ENCODE measurements at regions not wholly inside any gene's neighbourhood (a gene's known extent, or its start where the extent isn't known, plus 50 kb on each side); places are given as distances from the start of the nearest gene placed in this dataset.
"Not testable (repeated sequence)": the region's sequence is repeated elsewhere in the genome, so short reads cannot be mapped to it uniquely, and the experiment has no call there.

- no peak for TF ChIP-seq CTCF (IDR thresholded peaks at IDR 0.05; ENCODE audit: insufficient read depth, low read depth, low read length)
- no peak for DNase-seq (ENCODE audit: low read depth)
- no peak overlapping the region for H3K4me3 ChIP-seq (ENCODE audit: low read depth, low read length)
Observed at GRCh38 chr5:92023555-92023954, 640.4 kb upstream of the ARRDC3 start.

GRCh38 chr5:92023141-92023471 lies 640.0 kb upstream of the ARRDC3 start:
- TF ChIP-seq CTCF (IDR thresholded peaks at IDR 0.05; ENCODE audit: insufficient read depth, low read depth, low read length), result no peak
- no peak overlapping the region for H3K4me3 ChIP-seq (ENCODE audit: low read depth, low read length)
- no peak for DNase-seq (ENCODE audit: low read depth)

- TF ChIP-seq CTCF (IDR thresholded peaks at IDR 0.05; ENCODE audit: insufficient read depth, low read depth, low read length), result no peak
- H3K4me3 ChIP-seq (ENCODE audit: low read depth, low read length), result no peak overlapping the region
- DNase-seq (ENCODE audit: low read depth), result no peak
Observed at GRCh38 chr5:92022415-92023140, 639.5 kb upstream of the ARRDC3 start.

- DNase-seq (ENCODE audit: low read depth), result no peak
- no peak for TF ChIP-seq CTCF (IDR thresholded peaks at IDR 0.05; ENCODE audit: insufficient read depth, low read depth, low read length)
- no peak overlapping the region for H3K4me3 ChIP-seq (ENCODE audit: low read depth, low read length)
Observed at GRCh38 chr5:92019376-92019990, 636.4 kb upstream of the ARRDC3 start.

- DNase-seq (ENCODE audit: low read depth), result peak; percentile 64
- no peak overlapping the region for H3K4me3 ChIP-seq (ENCODE audit: low read depth, low read length)
- no peak for TF ChIP-seq CTCF (IDR thresholded peaks at IDR 0.05; ENCODE audit: insufficient read depth, low read depth, low read length)
Observed at GRCh38 chr5:92017776-92018175, 634.7 kb upstream of the ARRDC3 start.

GRCh38 chr5:92011845-92012244 lies 628.7 kb upstream of the ARRDC3 start:
- DNase-seq (ENCODE audit: low read depth); H3K4me3 ChIP-seq (ENCODE audit: low read depth, low read length): not testable (repeated sequence)

- H3K4me3 ChIP-seq (ENCODE audit: low read depth, low read length), result no peak overlapping the region
- TF ChIP-seq CTCF (IDR thresholded peaks at IDR 0.05; ENCODE audit: insufficient read depth, low read depth, low read length), result no peak
- DNase-seq (ENCODE audit: low read depth), result no peak
Observed at GRCh38 chr5:92003806-92004205, 620.7 kb upstream of the ARRDC3 start.
